H9 (cell line): ENCODE measurements at regions not wholly inside any gene's neighbourhood (a gene's known extent, or its start where the extent isn't known, plus 50 kb on each side); places are given as distances from the start of the nearest gene placed in this dataset.

Experiments used
- DNase-seq: peaks from one replicate; pipeline ENCODE4 v3.0.0-alpha.2; 2017
- H2AFZ ChIP-seq: one replicate; pipeline ENCODE4 v1.6.1; 2013; ENCODE audit warnings: mild to moderate bottlenecking, low read length, control low read depth, moderate library complexity
- H2AK5ac ChIP-seq: 2 replicates; pipeline ENCODE4 v1.6.1; 2013; ENCODE audit warnings: low read length, control low read depth, mixed read lengths; ENCODE audit not compliant: insufficient read length
- H2BK120ac ChIP-seq: one replicate; pipeline ENCODE4 v1.6.1; 2013; ENCODE audit warnings: low read depth, mild to moderate bottlenecking, low read length, control low read depth, inconsistent platforms; ENCODE audit not compliant: poor library complexity, severe bottlenecking
- H2BK12ac ChIP-seq: 2 replicates; pipeline ENCODE4 v1.6.1; 2013; ENCODE audit warnings: low read length, control low read depth, mixed read lengths, low read depth; ENCODE audit not compliant: insufficient read length
- H2BK15ac ChIP-seq: 2 replicates; pipeline ENCODE4 v1.6.1; 2013; ENCODE audit warnings: low read depth, low read length, control low read depth
- H2BK20ac ChIP-seq: one replicate; pipeline ENCODE4 v1.6.1; 2013; ENCODE audit warnings: low read depth, mild to moderate bottlenecking, low read length, control low read depth, inconsistent platforms; ENCODE audit not compliant: poor library complexity, severe bottlenecking
- H2BK5ac ChIP-seq: 2 replicates; pipeline ENCODE4 v1.6.1; 2013; ENCODE audit warnings: low read length, control low read depth, mixed read lengths; ENCODE audit not compliant: insufficient read length
- H3K14ac ChIP-seq: 2 replicates; pipeline ENCODE4 v1.6.1; 2013; ENCODE audit warnings: low read length, control low read depth; ENCODE audit not compliant: insufficient read depth
- H3K18ac ChIP-seq: 2 replicates; pipeline ENCODE4 v1.6.1; 2013; ENCODE audit warnings: low read depth, mild to moderate bottlenecking, mixed read lengths, low read length, control low read depth; ENCODE audit not compliant: insufficient read length
- H3K23ac ChIP-seq: 2 replicates; pipeline ENCODE4 v1.6.1; 2013; ENCODE audit warnings: low read length, control low read depth, mixed read lengths, low read depth; ENCODE audit not compliant: insufficient read length
- H3K23me2 ChIP-seq: 2 replicates; pipeline ENCODE4 v1.6.1; 2013; ENCODE audit warnings: low read depth, mild to moderate bottlenecking, mixed read lengths, low read length, control low read depth; ENCODE audit not compliant: insufficient read length, poor library complexity, severe bottlenecking
- H3K27ac ChIP-seq: 2 replicates; pipeline ENCODE4 v1.5.1; 2013; ENCODE audit warnings: low read length, control low read depth, mixed read lengths, low read depth; ENCODE audit not compliant: insufficient read length
- H3K27me3 ChIP-seq: 2 replicates; pipeline ENCODE4 v1.6.1; 2013; ENCODE audit warnings: low read length, control low read depth, inconsistent platforms; ENCODE audit not compliant: insufficient read depth
- H3K4ac ChIP-seq: 2 replicates; pipeline ENCODE4 v1.6.1; 2013; ENCODE audit warnings: low read depth, mild to moderate bottlenecking, control low read depth, inconsistent platforms, low read length, moderate library complexity
- H3K4me1 ChIP-seq: 2 replicates; pipeline ENCODE4 v1.6.1; 2013; ENCODE audit warnings: low read length, control low read depth, inconsistent platforms; ENCODE audit not compliant: insufficient read depth
- H3K4me2 ChIP-seq: 2 replicates; pipeline ENCODE4 v1.6.1; 2013; ENCODE audit warnings: low read length, control low read depth, mixed read lengths; ENCODE audit not compliant: insufficient read length, insufficient read depth
- H3K56ac ChIP-seq: 2 replicates; pipeline ENCODE4 v1.6.1; 2013; ENCODE audit warnings: low read depth, mild to moderate bottlenecking, mixed read lengths, low read length, control low read depth; ENCODE audit not compliant: insufficient read length
- H3K79me1 ChIP-seq: 2 replicates; pipeline ENCODE4 v1.6.1; 2013; ENCODE audit warnings: low read depth, mild to moderate bottlenecking, moderate library complexity, low read length, control low read depth, inconsistent platforms; ENCODE audit not compliant: insufficient read depth, poor library complexity, severe bottlenecking
- H3K79me2 ChIP-seq: 2 replicates; pipeline ENCODE4 v1.6.1; 2013; ENCODE audit warnings: low read length, control low read depth, inconsistent platforms; ENCODE audit not compliant: insufficient read depth
- H3K9ac ChIP-seq: 2 replicates; pipeline ENCODE4 v1.6.1; 2013; ENCODE audit warnings: low read length, control low read depth, mixed read lengths; ENCODE audit not compliant: insufficient read length; ENCODE audit errors: extremely low read depth
- H3K9me3 ChIP-seq: one replicate; pipeline ENCODE4 v1.6.1; 2013; ENCODE audit warnings: low read depth, low read length, inconsistent platforms; ENCODE audit not compliant: control insufficient read depth
- H3T11ph ChIP-seq: one replicate; pipeline ENCODE4 v1.6.1; 2013; ENCODE audit warnings: mild to moderate bottlenecking, low read length, control low read depth, inconsistent platforms
- H4K20me1 ChIP-seq: one replicate; pipeline ENCODE4 v1.6.1; 2013; ENCODE audit not compliant: control insufficient read depth, insufficient read length, insufficient read depth
- H4K5ac ChIP-seq: 2 replicates; pipeline ENCODE4 v1.6.1; 2013; ENCODE audit warnings: low read depth, mild to moderate bottlenecking, mixed read lengths, low read length, control low read depth; ENCODE audit not compliant: insufficient read length
- H4K8ac ChIP-seq: replicated peaks from 2 replicates; pipeline ENCODE4 v1.6.1; 2013; ENCODE audit warnings: low read length, control low read depth, mixed read lengths, low read depth; ENCODE audit not compliant: insufficient read length
- H4K91ac ChIP-seq: 2 replicates; pipeline ENCODE4 v1.6.1; 2013; ENCODE audit warnings: low read depth, mild to moderate bottlenecking, moderate library complexity, mixed read lengths, low read length, control low read depth; ENCODE audit not compliant: insufficient read length
- H3K27ac Mint-ChIP-seq, 3 experiments: 2 replicates in 2 of 3; 3 replicates in 1 of 3; pipeline ENCODE4 v1.8.0; 2020 to 2021; ENCODE audit warnings: mixed read lengths in 3 of 3, mild to moderate bottlenecking in 1 of 3, moderate library complexity in 1 of 3
- H3K27me3 Mint-ChIP-seq: 2 replicates; pipeline ENCODE4 v1.8.0; 2021; ENCODE audit warnings: low read depth, mild to moderate bottlenecking, moderate library complexity, mixed read lengths
- H3K36me3 Mint-ChIP-seq, 3 experiments: 2 replicates in 2 of 3; 3 replicates in 1 of 3; pipeline ENCODE4 v1.8.0; 2020 to 2021; ENCODE audit warnings: low read depth in 3 of 3, mixed read lengths in 3 of 3; ENCODE audit not compliant: insufficient read depth in 1 of 3
- H3K4me1 Mint-ChIP-seq, 2 experiments: 2 replicates each; pipeline ENCODE4 v1.8.0; 2020; ENCODE audit warnings: mixed read lengths in 2 of 2
- H3K4me3 Mint-ChIP-seq, 2 experiments: 2 replicates in 1 of 2; 3 replicates in 1 of 2; pipeline ENCODE4 v1.8.0; 2020 to 2021; ENCODE audit warnings: mild to moderate bottlenecking in 2 of 2, mixed read lengths in 2 of 2, moderate library complexity in 1 of 2
- H3K9me3 Mint-ChIP-seq, 2 experiments: 2 replicates in 1 of 2; 3 replicates in 1 of 2; pipeline ENCODE4 v1.8.0; 2020; ENCODE audit warnings: mild to moderate bottlenecking in 2 of 2, mixed read lengths in 2 of 2, moderate library complexity in 1 of 2
- WGBS: extraction: QIAGEN DNeasy Blood & Tissue Kit; methylation state at CpG from one replicate; pipeline ENCODE4 v1.1.7; 2013; ENCODE audit warnings: missing lambda C conversion rate, low lambda C conversion rate, mixed read lengths; ENCODE audit not compliant: insufficient read length; ENCODE audit errors: extremely low coverage; 5-methylcytosine and 5-hydroxymethylcytosine counted together
- TF ChIP-seq, protein P1 (sequence below): fragments of 200-600 bp; sonication (generic); conservative IDR thresholded peaks from 3 replicates; pipeline ENCODE4 v1.8.0; 2021; ENCODE audit warnings: antibody characterized with exemption, mild to moderate bottlenecking

DNA sequence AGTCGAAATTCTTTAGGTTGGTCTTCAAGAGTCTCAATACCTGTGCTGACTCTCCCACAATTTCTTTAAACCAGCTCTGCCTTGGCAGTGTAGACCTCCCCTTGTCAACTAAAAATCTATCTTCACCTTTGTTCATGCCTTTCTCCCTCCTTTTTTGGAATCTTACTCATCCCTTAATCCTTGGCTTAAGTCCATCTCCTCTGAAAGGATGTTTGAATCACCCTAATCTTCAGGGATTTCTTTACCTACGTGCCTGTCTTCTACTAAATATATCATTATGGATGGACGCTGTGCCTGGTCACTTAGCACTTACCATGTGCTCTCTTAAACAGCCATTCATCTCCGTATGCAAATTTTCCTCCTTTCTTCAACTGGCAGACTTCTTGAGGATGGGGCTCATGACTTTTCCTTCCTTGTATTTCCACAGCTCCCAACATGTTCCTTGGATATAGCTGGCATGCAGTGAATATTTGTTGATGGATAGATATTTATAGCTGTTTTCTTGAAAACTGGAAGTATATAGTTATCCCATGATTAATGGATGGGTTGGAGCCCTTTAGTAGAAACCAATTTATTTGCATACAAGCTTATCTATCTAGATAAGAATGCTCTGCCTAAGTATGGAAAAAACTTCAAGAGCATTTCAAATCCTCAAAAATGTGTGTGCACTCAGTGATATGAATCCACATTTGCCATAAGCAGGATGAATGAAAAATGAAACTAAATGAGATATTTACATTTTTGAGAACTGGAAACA, 166.6 kb downstream of the SPRY1 start:
- Histone ChIP-seq H3K9me3 (no peaks in the 10 kb centered on the region), H2BK5ac (no peak overlapping the region), H4K91ac (no peak overlapping the region), H3K56ac (no peak overlapping the region), H2BK120ac (no peak overlapping the region), H2BK20ac (no peak overlapping the region), H2AK5ac (no peak overlapping the region), H3K27me3 (no peaks in the 10 kb centered on the region), H2BK12ac (no peak overlapping the region), H3K27ac (no peak overlapping the region), H3K4ac (no peak overlapping the region), H3K14ac (no peak overlapping the region), H3K4me2 (no peak overlapping the region), H3K23ac (no peak overlapping the region), H4K8ac (no peak overlapping the region), H3K79me1 (no peaks in the 10 kb centered on the region), H3K79me2 (no peaks in the 10 kb centered on the region), H2BK15ac (no peak overlapping the region), H4K20me1 (no peaks in the 10 kb centered on the region), H3K4me1 (no peaks in the 10 kb centered on the region), H3K18ac (no peak overlapping the region), H2AFZ (no peak overlapping the region), H3T11ph (no peak overlapping the region), H3K23me2 (no peaks in the 10 kb centered on the region), H4K5ac (no peak overlapping the region), H3K9ac (no peak overlapping the region)
- Mint-ChIP-seq H3K9me3 (peaks cover 5 to 16% of the 10 kb centered on the region in 2 experiments), H3K27me3 (no peaks in the 10 kb centered on the region), H3K27ac (no peak overlapping the region), H3K36me3 (peaks cover 0 to 10% (median 3%) of the 10 kb centered on the region in 3 experiments; a peak in 4 of 7 replicates), H3K4me3 (no peak overlapping the region), H3K4me1 (peaks cover 15 to 25% of the 10 kb centered on the region in 2 experiments)
- TF ChIP-seq, protein P1, sequence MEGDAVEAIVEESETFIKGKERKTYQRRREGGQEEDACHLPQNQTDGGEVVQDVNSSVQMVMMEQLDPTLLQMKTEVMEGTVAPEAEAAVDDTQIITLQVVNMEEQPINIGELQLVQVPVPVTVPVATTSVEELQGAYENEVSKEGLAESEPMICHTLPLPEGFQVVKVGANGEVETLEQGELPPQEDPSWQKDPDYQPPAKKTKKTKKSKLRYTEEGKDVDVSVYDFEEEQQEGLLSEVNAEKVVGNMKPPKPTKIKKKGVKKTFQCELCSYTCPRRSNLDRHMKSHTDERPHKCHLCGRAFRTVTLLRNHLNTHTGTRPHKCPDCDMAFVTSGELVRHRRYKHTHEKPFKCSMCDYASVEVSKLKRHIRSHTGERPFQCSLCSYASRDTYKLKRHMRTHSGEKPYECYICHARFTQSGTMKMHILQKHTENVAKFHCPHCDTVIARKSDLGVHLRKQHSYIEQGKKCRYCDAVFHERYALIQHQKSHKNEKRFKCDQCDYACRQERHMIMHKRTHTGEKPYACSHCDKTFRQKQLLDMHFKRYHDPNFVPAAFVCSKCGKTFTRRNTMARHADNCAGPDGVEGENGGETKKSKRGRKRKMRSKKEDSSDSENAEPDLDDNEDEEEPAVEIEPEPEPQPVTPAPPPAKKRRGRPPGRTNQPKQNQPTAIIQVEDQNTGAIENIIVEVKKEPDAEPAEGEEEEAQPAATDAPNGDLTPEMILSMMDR, result no peak
- no peak for DNase-seq
- no CpG with 5 or more reads among the region's 4 CpGs for WGBS
